Trophoblast cell (in vitro differentiated cells and primary cell): ENCODE measurements at regions not wholly inside any gene's neighbourhood (a gene's known extent, or its start where the extent isn't known, plus 50 kb on each side); places are given as distances from the start of the nearest gene placed in this dataset.

Experiments used
- DNase-seq, 2 donors: peaks; one replicate each; pipeline ENCODE4 v3.0.0-alpha.2; 2016
- H2AFZ ChIP-seq: 2 replicates; pipeline ENCODE4 v1.6.1; 2013; ENCODE audit warnings: low read length, moderate library complexity, mild to moderate bottlenecking; ENCODE audit not compliant: insufficient read depth, poor library complexity
- H2AK5ac ChIP-seq: 2 replicates; pipeline ENCODE4 v1.6.1; 2013; ENCODE audit warnings: mild to moderate bottlenecking, low read length
- H2BK120ac ChIP-seq: 2 replicates; pipeline ENCODE4 v1.6.1; 2013; ENCODE audit warnings: low read length, mild to moderate bottlenecking, moderate library complexity; ENCODE audit not compliant: insufficient read depth, poor library complexity
- H2BK12ac ChIP-seq: 2 replicates; pipeline ENCODE4 v1.6.1; 2013; ENCODE audit warnings: mild to moderate bottlenecking, low read length, moderate library complexity
- H2BK5ac ChIP-seq: 2 replicates; pipeline ENCODE4 v1.6.1; 2013; ENCODE audit warnings: low read length, low read depth, moderate library complexity, mild to moderate bottlenecking; ENCODE audit not compliant: poor library complexity
- H3K14ac ChIP-seq: 2 replicates; pipeline ENCODE4 v1.6.1; 2013; ENCODE audit warnings: mild to moderate bottlenecking, low read length
- H3K18ac ChIP-seq: 2 replicates; pipeline ENCODE4 v1.6.1; 2013; ENCODE audit warnings: mild to moderate bottlenecking, low read length
- H3K23ac ChIP-seq: 2 replicates; pipeline ENCODE4 v1.6.1; 2013; ENCODE audit warnings: low read length
- H3K27ac ChIP-seq: 2 replicates; pipeline ENCODE4 v1.5.1; 2013; ENCODE audit warnings: low read depth, mild to moderate bottlenecking, inconsistent platforms, low read length, moderate library complexity
- H3K27me3 ChIP-seq: 2 replicates; pipeline ENCODE4 v1.6.1; 2013; ENCODE audit warnings: inconsistent platforms, mild to moderate bottlenecking, low read length, moderate library complexity; ENCODE audit not compliant: insufficient read depth
- H3K36me3 ChIP-seq, 2 experiments: 1 replicate in 1 of 2; 2 replicates in 1 of 2; pipeline ENCODE4 v1.6.1; 2013; ENCODE audit warnings: low read length in 2 of 2, mild to moderate bottlenecking in 2 of 2, moderate library complexity in 1 of 2; ENCODE audit not compliant: insufficient read depth in 2 of 2, control insufficient read depth in 1 of 2
- H3K4ac ChIP-seq: 2 replicates; pipeline ENCODE4 v1.6.1; 2013; ENCODE audit warnings: low read depth, mild to moderate bottlenecking, low read length, moderate library complexity
- H3K4me1 ChIP-seq, 2 experiments: 1 replicate in 1 of 2; 2 replicates in 1 of 2; pipeline ENCODE4 v1.6.1; 2013; ENCODE audit warnings: low read length in 2 of 2, mild to moderate bottlenecking in 2 of 2, moderate library complexity in 1 of 2; ENCODE audit not compliant: insufficient read depth in 2 of 2, control insufficient read depth in 1 of 2
- H3K4me2 ChIP-seq: 2 replicates; pipeline ENCODE4 v1.6.1; 2013; ENCODE audit warnings: inconsistent platforms, mild to moderate bottlenecking, low read length, moderate library complexity
- H3K4me3 ChIP-seq: 2 replicates; pipeline ENCODE4 v1.5.1; 2013; ENCODE audit warnings: mild to moderate bottlenecking, low read depth, low read length, inconsistent platforms
- H3K79me1 ChIP-seq: one replicate; pipeline ENCODE4 v1.6.1; 2013; ENCODE audit warnings: low read length
- H3K79me2 ChIP-seq: 2 replicates; pipeline ENCODE4 v1.6.1; 2013; ENCODE audit warnings: low read length, mild to moderate bottlenecking; ENCODE audit not compliant: control insufficient read depth, insufficient read depth, poor library complexity
- H3K9ac ChIP-seq: 2 replicates; pipeline ENCODE4 v1.6.1; 2013; ENCODE audit warnings: mild to moderate bottlenecking, low read length
- H3K9me3 ChIP-seq: 2 replicates; pipeline ENCODE4 v1.6.1; 2013; ENCODE audit warnings: low read depth, mild to moderate bottlenecking, control low read depth, inconsistent platforms, low read length; ENCODE audit not compliant: insufficient read depth
- H4K12ac ChIP-seq: 2 replicates; pipeline ENCODE4 v1.6.1; 2013; ENCODE audit warnings: low read depth, mild to moderate bottlenecking, low read length, moderate library complexity
- H4K8ac ChIP-seq: 2 replicates; pipeline ENCODE4 v1.6.1; 2013; ENCODE audit warnings: low read depth, mild to moderate bottlenecking, low read length, moderate library complexity
- H4K91ac ChIP-seq: one replicate; pipeline ENCODE4 v1.6.1; 2013; ENCODE audit warnings: low read depth, mild to moderate bottlenecking, low read length, moderate library complexity
- WGBS: extraction: QIAGEN DNeasy Blood & Tissue Kit; methylation state at CpG from one replicate; pipeline ENCODE4 v1.1.7; 2013; ENCODE audit warnings: missing lambda C conversion rate; ENCODE audit not compliant: insufficient read length, insufficient coverage; ENCODE audit errors: extremely low coverage; 5-methylcytosine and 5-hydroxymethylcytosine counted together

GRCh38 chr6:102986086-102986485 lies 1592.6 kb downstream of the GRIK2 start:
- Histone ChIP-seq H4K8ac (no peak overlapping the region), H3K23ac (no peak overlapping the region), H3K27ac (no peak overlapping the region), H3K4me2 (no peak overlapping the region), H3K79me1 (no peaks in the 10 kb centered on the region), H2AK5ac (no peak overlapping the region), H3K27me3 (no peaks in the 10 kb centered on the region), H3K79me2 (no peaks in the 10 kb centered on the region), H3K9ac (no peak overlapping the region), H3K4me1 (no peaks in the 10 kb centered on the region), H3K18ac (no peak overlapping the region), H3K9me3 (no peaks in the 10 kb centered on the region), H3K36me3 (no peaks in the 10 kb centered on the region), H2BK5ac (no peak overlapping the region), H3K4me3 (no peak overlapping the region), H4K91ac (no peak overlapping the region), H3K14ac (no peak overlapping the region), H2BK120ac (no peak overlapping the region), H4K12ac (no peak overlapping the region), H2AFZ (no peak overlapping the region), H3K4ac (no peak overlapping the region), H2BK12ac (no peak overlapping the region)
- no peak for DNase-seq

GRCh38 chr6:102984357-102984756 lies 1590.8 kb downstream of the GRIK2 start:
- Histone ChIP-seq H3K4me3 (no peak overlapping the region), H2BK12ac (no peak overlapping the region), H3K9ac (no peak overlapping the region), H3K79me2 (no peaks in the 10 kb centered on the region), H3K4me2 (no peak overlapping the region), H3K18ac (no peak overlapping the region), H4K91ac (no peak overlapping the region), H2BK120ac (no peak overlapping the region), H4K12ac (no peak overlapping the region), H3K27me3 (no peaks in the 10 kb centered on the region), H3K4ac (no peak overlapping the region), H2AK5ac (no peak overlapping the region), H3K14ac (no peak overlapping the region), H3K23ac (no peak overlapping the region), H2BK5ac (no peak overlapping the region), H4K8ac (no peak overlapping the region), H3K9me3 (no peaks in the 10 kb centered on the region), H3K4me1 (no peaks in the 10 kb centered on the region), H3K79me1 (no peaks in the 10 kb centered on the region), H3K27ac (no peak overlapping the region), H2AFZ (no peak overlapping the region), H3K36me3 (no peaks in the 10 kb centered on the region)
- no CpG with 5 or more reads among the region's 1 CpG for WGBS
- DNase-seq, result no peak

DNA sequence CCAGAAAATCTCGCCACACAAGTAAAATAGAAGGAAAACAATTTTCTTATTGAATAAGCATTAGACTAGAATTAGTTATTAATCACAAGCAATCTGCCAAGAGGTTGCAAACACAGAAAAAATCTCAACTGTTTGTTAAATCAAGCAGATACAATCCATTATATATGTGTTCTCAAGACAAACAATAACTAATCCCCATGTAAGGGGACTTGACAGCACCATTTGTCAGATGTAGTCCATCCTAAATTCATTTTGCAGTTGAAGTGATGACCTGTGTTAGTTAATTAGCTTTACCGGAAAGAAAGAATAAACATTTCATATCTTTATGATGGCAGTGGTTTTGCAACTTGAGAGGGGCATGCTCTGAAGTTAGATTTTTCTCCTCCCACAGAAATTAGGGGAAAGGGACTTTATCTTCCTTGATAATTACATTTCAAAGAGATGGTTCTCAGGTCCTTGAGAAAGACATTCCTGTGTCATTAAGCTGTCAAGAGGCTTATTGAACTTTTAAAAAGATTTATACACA lies 1588.0 kb downstream of the GRIK2 start:
- Histone ChIP-seq H3K14ac (no peak overlapping the region), H3K9me3 (no peaks in the 10 kb centered on the region), H3K4me3 (no peak overlapping the region), H3K23ac (no peak overlapping the region), H3K18ac (no peak overlapping the region), H3K4ac (no peak overlapping the region), H4K8ac (no peak overlapping the region), H3K4me1 (no peaks in the 10 kb centered on the region), H3K79me2 (no peaks in the 10 kb centered on the region), H4K12ac (no peak overlapping the region), H2AK5ac (no peak overlapping the region), H2BK120ac (no peak overlapping the region), H2AFZ (no peak overlapping the region), H3K27me3 (no peaks in the 10 kb centered on the region), H3K4me2 (no peak overlapping the region), H3K79me1 (no peaks in the 10 kb centered on the region), H2BK12ac (no peak overlapping the region), H3K9ac (no peak overlapping the region), H2BK5ac (no peak overlapping the region), H4K91ac (no peak overlapping the region), H3K27ac (no peak overlapping the region), H3K36me3 (no peaks in the 10 kb centered on the region)
- no CpG with 5 or more reads among the region's 2 CpGs for WGBS
- DNase-seq, result no peak

- no peak overlapping the region for H2BK5ac ChIP-seq
- H4K91ac ChIP-seq, result no peak overlapping the region
- H3K9me3 ChIP-seq, result no peaks in the 10 kb centered on the region
- no peak for DNase-seq
- H3K14ac ChIP-seq, result no peak overlapping the region
- no CpG with 5 or more reads among the region's 1 CpG for WGBS
- no peak overlapping the region for H3K4me3 ChIP-seq
- no peaks in the 10 kb centered on the region for H3K27me3 ChIP-seq
- H3K79me2 ChIP-seq, result no peaks in the 10 kb centered on the region
- H3K27ac ChIP-seq, result no peak overlapping the region
- no peak overlapping the region for H3K4ac ChIP-seq
- H2AFZ ChIP-seq, result no peak overlapping the region
- H3K79me1 ChIP-seq, result no peaks in the 10 kb centered on the region
- no peak overlapping the region for H3K9ac ChIP-seq
- H3K23ac ChIP-seq, result no peak overlapping the region
- no peak overlapping the region for H3K18ac ChIP-seq
- no peak overlapping the region for H4K12ac ChIP-seq
- no peak overlapping the region for H2BK120ac ChIP-seq
- no peaks in the 10 kb centered on the region for H3K4me1 ChIP-seq
- no peak overlapping the region for H2AK5ac ChIP-seq
- no peaks in the 10 kb centered on the region for H3K36me3 ChIP-seq
- H2BK12ac ChIP-seq, result no peak overlapping the region
- no peak overlapping the region for H3K4me2 ChIP-seq
- no peak overlapping the region for H4K8ac ChIP-seq
Observed at GRCh38 chr6:102980951-102981350, 1587.4 kb downstream of the GRIK2 start.
